ENCODE measurements at regions not wholly inside any gene's neighbourhood (a gene's known extent, or its start where the extent isn't known, plus 50 kb on each side); places are given as distances from the start of the nearest gene placed in this dataset.
A peak's percentile ranks its signal among the peaks of the same experiment; 100 is the strongest.

GRCh38 chr16:73196670-73197069 lies 148.7 kb upstream of the ZFHX3 start:
- no peaks in the 10 kb centered on the region for H3K27me3 ChIP-seq
- H3K4me3 ChIP-seq = no peak overlapping the region
- H3K27ac ChIP-seq = no peak overlapping the region
- DNase-seq = peak; percentile 51 to 78
- H3K4me1 ChIP-seq = no peaks in the 10 kb centered on the region
- no peaks in the 10 kb centered on the region for H3K36me3 ChIP-seq
- H3K9me3 ChIP-seq (replicated peaks) = no peaks in the 10 kb centered on the region

GRCh38 chr16:73193464-73193863 lies 145.5 kb upstream of the ZFHX3 start:
- no peaks in the 10 kb centered on the region for H3K9me3 ChIP-seq (replicated peaks)
- no peaks in the 10 kb centered on the region for H3K27me3 ChIP-seq
- no peak overlapping the region for H3K4me3 ChIP-seq
- DNase-seq = no peak
- no peak overlapping the region for H3K27ac ChIP-seq
- no peaks in the 10 kb centered on the region for H3K36me3 ChIP-seq
- no peaks in the 10 kb centered on the region for H3K4me1 ChIP-seq

GRCh38 chr16:73192232-73192894 lies 144.4 kb upstream of the ZFHX3 start:
- Histone ChIP-seq H3K4me3 (no peak overlapping the region), H3K27me3 (no peaks in the 10 kb centered on the region), H3K4me1 (no peaks in the 10 kb centered on the region), H3K9me3 (replicated peaks) (no peaks in the 10 kb centered on the region), H3K36me3 (no peaks in the 10 kb centered on the region), H3K27ac (no peak overlapping the region)
- no peak for DNase-seq

GRCh38 chr16:73191660-73192046 lies 143.7 kb upstream of the ZFHX3 start:
- Histone ChIP-seq H3K4me3 (no peak overlapping the region), H3K27ac (no peak overlapping the region), H3K9me3 (replicated peaks) (no peaks in the 10 kb centered on the region), H3K36me3 (no peaks in the 10 kb centered on the region), H3K4me1 (no peaks in the 10 kb centered on the region), H3K27me3 (no peaks in the 10 kb centered on the region)
- DNase-seq = no peak

GRCh38 chr16:73190688-73191659 lies 143.0 kb upstream of the ZFHX3 start:
- no peak for DNase-seq
- no peak overlapping the region for H3K4me3 ChIP-seq
- H3K4me1 ChIP-seq = no peaks in the 10 kb centered on the region
- H3K36me3 ChIP-seq = no peaks in the 10 kb centered on the region
- H3K27ac ChIP-seq = no peak overlapping the region
- H3K9me3 ChIP-seq (replicated peaks) = no peaks in the 10 kb centered on the region
- no peaks in the 10 kb centered on the region for H3K27me3 ChIP-seq

- Histone ChIP-seq H3K36me3 (no peaks in the 10 kb centered on the region), H3K9me3 (replicated peaks) (no peaks in the 10 kb centered on the region), H3K27ac (no peak overlapping the region), H3K27me3 (no peaks in the 10 kb centered on the region), H3K4me3 (no peak overlapping the region), H3K4me1 (no peaks in the 10 kb centered on the region)
- DNase-seq = no peak
Observed at GRCh38 chr16:73190256-73190655, 142.3 kb upstream of the ZFHX3 start.

- H3K27ac ChIP-seq = no peak overlapping the region
- no peak for DNase-seq
- H3K4me3 ChIP-seq = no peak overlapping the region
- no peaks in the 10 kb centered on the region for H3K27me3 ChIP-seq
- H3K36me3 ChIP-seq = no peaks in the 10 kb centered on the region
- no peaks in the 10 kb centered on the region for H3K4me1 ChIP-seq
- no peaks in the 10 kb centered on the region for H3K9me3 ChIP-seq (replicated peaks)
Observed at GRCh38 chr16:73189136-73189535, 141.2 kb upstream of the ZFHX3 start.

DNA sequence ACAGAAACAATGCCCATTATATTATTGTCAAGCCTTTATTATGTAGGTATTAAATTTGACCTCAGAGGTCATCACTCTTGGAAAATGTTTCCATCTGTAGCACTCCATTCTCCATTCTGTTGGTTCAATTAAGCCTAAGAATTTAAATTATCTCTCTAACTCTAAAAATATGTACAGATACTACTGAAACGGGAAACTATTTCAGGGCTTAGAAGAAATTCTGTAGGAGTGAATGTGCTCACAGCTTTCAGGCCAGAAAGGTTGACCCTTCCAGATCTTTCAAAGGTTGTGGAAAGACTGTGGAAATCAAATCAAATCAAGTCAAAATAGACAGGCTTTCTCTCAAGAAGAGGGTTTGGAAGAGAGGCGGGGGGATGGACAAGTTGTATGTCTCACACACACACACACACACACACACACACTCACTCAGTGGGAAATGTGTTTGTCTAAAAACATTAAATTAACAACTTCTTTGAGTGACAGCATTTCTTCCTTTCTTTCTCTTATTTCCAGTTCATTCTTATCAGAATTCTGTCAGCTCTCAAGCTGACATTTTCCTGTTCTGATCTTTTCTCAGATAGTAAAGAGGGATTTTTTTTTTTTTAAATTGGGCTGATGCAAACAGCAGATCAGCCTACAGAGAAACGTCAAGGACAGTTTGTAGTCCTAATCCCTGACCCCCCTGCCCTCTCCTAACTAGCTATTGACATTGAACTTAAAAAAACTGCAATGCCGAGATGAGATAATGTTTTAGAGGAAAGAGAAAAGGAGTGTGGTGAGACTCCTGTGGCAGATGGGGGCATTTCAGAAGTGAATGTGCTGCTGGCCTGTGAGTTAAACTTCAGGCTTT lies 139.0 kb upstream of the ZFHX3 start:
- no peaks in the 10 kb centered on the region for H3K9me3 ChIP-seq (replicated peaks)
- H3K4me3 ChIP-seq = no peak overlapping the region
- H3K4me1 ChIP-seq = no peaks in the 10 kb centered on the region
- H3K27ac ChIP-seq = no peak overlapping the region
- H3K27me3 ChIP-seq = no peaks in the 10 kb centered on the region
- no peaks in the 10 kb centered on the region for H3K36me3 ChIP-seq
- no peak for DNase-seq

DNA sequence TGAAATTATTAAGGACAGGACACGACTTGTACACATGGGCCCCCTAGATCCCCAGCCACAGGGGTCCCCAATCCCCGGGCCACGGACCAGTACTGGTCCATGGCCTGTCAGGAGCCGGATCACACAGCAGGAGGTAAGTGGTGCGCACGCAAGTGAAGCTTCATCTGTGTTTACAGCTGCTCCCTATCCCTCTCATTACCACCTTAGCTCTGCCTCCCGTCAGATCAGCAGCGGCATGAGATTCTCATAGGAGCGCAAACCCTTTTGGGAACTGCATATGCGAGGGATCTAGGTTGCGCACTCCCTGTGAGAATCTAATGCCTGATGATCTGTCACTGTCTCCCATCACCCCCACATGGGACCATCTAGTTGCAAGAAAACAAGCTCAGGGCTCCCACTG lies 137.8 kb upstream of the ZFHX3 start:
- Histone ChIP-seq H3K27me3 (no peaks in the 10 kb centered on the region), H3K27ac (no peak overlapping the region), H3K4me1 (no peaks in the 10 kb centered on the region), H3K4me3 (no peak overlapping the region), H3K9me3 (replicated peaks) (no peaks in the 10 kb centered on the region), H3K36me3 (no peaks in the 10 kb centered on the region)
- DNase-seq = no peak

DNA sequence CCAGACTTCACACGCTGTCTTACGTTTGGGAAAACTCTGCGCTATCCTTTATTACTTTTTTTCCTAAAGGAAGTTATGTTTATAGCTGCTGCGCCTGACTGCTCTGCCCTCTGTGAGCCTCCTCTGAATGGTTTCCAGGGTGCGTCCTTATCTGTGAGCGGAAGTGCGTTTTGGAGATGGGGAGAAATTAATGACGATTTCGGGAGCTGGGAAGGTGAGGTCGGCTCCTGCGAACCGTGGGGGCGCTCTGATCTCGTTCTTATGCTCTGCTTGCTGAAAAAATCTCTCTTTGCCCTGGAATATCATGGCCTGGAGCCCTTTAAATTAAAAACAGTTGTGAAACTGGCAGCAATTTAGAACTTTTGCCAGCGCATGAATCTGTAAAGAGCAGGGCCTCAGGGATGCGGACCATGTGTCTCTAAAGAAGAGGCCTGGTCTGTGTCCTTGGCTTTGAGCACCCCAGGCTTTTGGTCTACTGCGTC lies 135.7 kb upstream of the ZFHX3 start:
- Histone ChIP-seq H3K27me3 (no peaks in the 10 kb centered on the region), H3K9me3 (replicated peaks) (no peaks in the 10 kb centered on the region), H3K27ac (no peak overlapping the region), H3K4me3 (no peak overlapping the region), H3K4me1 (no peaks in the 10 kb centered on the region), H3K36me3 (no peaks in the 10 kb centered on the region)
- DNase-seq = no peak

- no peak overlapping the region for H3K27ac ChIP-seq
- H3K27me3 ChIP-seq = no peaks in the 10 kb centered on the region
- H3K9me3 ChIP-seq (replicated peaks) = no peaks in the 10 kb centered on the region
- no peak for DNase-seq
- no peaks in the 10 kb centered on the region for H3K4me1 ChIP-seq
- no peak overlapping the region for H3K4me3 ChIP-seq
- H3K36me3 ChIP-seq = no peaks in the 10 kb centered on the region
Observed at GRCh38 chr16:73179705-73180331, 131.9 kb upstream of the ZFHX3 start.

- Histone ChIP-seq H3K36me3 (no peaks in the 10 kb centered on the region), H3K27me3 (no peaks in the 10 kb centered on the region), H3K4me3 (no peak overlapping the region), H3K4me1 (no peaks in the 10 kb centered on the region; the same call in 1 of the 2 replicates), H3K9me3 (replicated peaks) (no peaks in the 10 kb centered on the region), H3K27ac (no peak overlapping the region)
- no peak for DNase-seq
Observed at GRCh38 chr16:73177729-73178295, 129.9 kb upstream of the ZFHX3 start.

DNA sequence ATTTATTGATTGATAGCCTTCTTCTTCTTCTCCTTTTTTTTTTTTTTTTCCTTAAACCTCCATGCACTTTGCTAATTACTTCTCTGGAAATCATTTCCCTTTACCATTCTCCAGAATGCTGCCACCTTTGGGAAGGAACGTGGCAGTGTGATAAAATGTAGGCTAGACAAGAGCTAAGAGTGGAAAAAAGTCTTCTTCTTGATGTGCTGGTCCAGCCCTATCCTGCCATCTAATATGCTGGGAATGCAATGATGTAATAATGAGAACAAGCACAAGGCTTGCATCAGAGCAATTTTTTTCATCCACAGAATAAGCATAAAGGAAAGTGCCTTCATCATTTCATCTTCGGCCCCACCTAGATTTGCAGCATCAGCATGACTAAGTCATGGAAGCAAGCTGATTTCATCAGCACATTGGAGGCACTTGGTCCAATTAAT lies 128.7 kb upstream of the ZFHX3 start:
- DNase-seq = no peak
- H3K36me3 ChIP-seq = no peaks in the 10 kb centered on the region

More for the DNA sequence above, 128.7 kb upstream of the ZFHX3 start:
- Histone ChIP-seq H3K4me3 (no peak overlapping the region), H3K27me3 (no peaks in the 10 kb centered on the region), H3K27ac (no peak overlapping the region), H3K4me1 (peaks cover 3% of the 10 kb centered on the region; the same call in 1 of the 2 replicates), H3K9me3 (replicated peaks) (no peaks in the 10 kb centered on the region)

Data from SJCRH30 (cell line).